ENCODE measurements at regions not wholly inside any gene's neighbourhood (a gene's known extent, or its start where the extent isn't known, plus 50 kb on each side); places are given as distances from the start of the nearest gene placed in this dataset.

DNA sequence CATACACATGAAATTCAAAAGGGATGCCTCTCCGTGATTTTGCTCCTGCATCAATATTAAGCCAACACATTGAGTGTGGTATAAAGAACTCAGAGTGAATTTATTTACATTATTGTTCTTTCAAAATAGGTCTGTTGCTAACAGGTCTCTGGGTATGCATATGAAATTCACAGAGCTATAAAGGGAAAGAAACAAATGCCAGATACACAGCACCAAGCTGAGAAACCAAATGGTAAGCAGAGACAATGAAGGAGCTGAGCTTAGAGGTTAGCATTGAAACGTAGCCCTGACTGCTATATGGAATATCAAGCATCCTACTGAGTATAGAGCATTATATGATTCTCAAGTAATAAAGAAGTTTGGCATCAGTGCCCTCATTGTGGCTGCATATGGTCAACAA lies 712.9 kb downstream of the NSUN3 start:
- no peak for DNase-seq (ENCODE audit: low read depth)
- TF ChIP-seq, protein P1, sequence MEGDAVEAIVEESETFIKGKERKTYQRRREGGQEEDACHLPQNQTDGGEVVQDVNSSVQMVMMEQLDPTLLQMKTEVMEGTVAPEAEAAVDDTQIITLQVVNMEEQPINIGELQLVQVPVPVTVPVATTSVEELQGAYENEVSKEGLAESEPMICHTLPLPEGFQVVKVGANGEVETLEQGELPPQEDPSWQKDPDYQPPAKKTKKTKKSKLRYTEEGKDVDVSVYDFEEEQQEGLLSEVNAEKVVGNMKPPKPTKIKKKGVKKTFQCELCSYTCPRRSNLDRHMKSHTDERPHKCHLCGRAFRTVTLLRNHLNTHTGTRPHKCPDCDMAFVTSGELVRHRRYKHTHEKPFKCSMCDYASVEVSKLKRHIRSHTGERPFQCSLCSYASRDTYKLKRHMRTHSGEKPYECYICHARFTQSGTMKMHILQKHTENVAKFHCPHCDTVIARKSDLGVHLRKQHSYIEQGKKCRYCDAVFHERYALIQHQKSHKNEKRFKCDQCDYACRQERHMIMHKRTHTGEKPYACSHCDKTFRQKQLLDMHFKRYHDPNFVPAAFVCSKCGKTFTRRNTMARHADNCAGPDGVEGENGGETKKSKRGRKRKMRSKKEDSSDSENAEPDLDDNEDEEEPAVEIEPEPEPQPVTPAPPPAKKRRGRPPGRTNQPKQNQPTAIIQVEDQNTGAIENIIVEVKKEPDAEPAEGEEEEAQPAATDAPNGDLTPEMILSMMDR (IDR thresholded peaks at IDR 0.05; ENCODE audit: insufficient read depth, low read depth, low read length, missing control alignments), result no peak
- no peak overlapping the region for H3K4me3 ChIP-seq (ENCODE audit: low read length)

DNA sequence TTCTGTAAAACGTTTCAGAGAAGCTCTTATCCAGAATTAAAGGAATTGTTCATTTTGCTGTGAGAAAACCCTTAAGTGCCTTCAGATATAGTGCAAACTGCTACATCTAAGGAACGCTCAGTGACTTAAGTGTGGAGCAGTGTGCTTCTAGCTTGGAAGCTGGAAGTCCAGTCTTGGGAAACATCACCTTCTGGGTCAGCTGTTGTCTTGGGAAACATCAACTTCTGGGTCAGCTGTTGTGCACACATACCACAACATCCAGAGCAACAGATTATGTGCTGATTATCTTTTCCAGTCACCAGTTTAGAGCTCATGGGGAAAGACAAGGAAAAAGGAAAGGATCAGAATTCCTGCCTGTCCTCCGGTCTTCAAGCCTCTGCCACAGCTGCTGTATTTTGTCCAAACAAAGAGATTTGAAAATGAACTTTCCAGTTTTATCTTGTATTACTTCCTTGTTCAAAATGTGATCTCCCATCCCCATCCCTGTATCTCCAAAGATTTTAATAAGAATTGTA lies 713.6 kb downstream of the NSUN3 start:
- H3K4me3 ChIP-seq (ENCODE audit: low read length), result no peak overlapping the region
- no peak for DNase-seq (ENCODE audit: low read depth)
- TF ChIP-seq, protein P1 (IDR thresholded peaks at IDR 0.05; ENCODE audit: insufficient read depth, low read depth, low read length, missing control alignments), result no peak

DNA sequence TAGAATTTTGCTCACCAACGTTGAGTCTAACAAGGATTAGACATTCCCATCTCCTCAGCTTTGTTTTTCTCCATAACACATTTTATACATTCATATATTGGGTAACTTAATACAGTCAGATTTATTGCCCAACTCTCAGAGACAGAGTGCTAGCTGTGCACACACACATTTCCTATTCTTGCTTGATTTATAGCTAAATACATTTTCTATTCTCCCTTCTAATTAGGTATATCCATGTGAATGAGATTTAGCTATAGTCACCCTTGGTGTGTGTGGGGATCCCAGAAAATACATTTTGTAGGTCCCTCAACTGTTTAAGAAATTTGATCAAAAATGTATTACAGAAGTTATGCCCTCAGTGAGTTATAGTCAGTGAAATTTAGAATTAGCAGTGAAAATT lies 715.4 kb downstream of the NSUN3 start:
- TF ChIP-seq, protein P1 (IDR thresholded peaks at IDR 0.05; ENCODE audit: insufficient read depth, low read depth, low read length, missing control alignments), result no peak
- peak; percentile 4 for DNase-seq (ENCODE audit: low read depth)
- no peak overlapping the region for H3K4me3 ChIP-seq (ENCODE audit: low read length)

DNA sequence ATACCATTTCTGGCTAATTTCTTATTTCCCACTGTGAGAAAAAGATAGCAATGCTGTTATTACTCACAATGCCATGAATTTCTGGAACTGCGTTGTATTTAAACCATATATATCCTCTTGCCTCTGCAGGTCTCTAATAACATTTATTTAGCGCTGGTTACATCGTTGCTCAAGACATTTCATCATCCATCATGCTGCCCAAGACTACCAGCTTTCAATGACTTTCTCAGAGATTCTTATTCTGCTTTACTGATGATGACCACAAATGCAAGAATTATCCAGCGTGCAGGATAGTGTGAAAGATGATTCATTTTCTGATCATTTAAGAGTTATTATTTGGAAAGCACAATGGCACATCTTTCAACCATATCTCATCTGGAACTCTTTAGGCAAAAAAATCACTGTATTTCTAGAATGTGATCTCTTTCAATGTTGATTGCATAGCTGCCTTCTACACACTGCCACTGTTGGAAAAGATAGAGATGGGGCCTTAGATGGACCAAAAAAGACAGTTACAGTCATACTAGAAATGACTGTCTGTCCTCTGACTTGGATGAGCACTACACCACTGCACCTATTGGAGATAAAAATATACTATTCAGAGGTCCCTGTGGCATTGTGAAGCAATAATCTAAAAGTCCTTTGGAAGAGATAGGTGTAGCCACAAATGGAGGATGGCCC lies 716.1 kb downstream of the NSUN3 start:
- no peak overlapping the region for H3K4me3 ChIP-seq (ENCODE audit: low read length)
- DNase-seq (ENCODE audit: low read depth), result no peak
- TF ChIP-seq, protein P1 (IDR thresholded peaks at IDR 0.05; ENCODE audit: insufficient read depth, low read depth, low read length, missing control alignments), result no peak

DNA sequence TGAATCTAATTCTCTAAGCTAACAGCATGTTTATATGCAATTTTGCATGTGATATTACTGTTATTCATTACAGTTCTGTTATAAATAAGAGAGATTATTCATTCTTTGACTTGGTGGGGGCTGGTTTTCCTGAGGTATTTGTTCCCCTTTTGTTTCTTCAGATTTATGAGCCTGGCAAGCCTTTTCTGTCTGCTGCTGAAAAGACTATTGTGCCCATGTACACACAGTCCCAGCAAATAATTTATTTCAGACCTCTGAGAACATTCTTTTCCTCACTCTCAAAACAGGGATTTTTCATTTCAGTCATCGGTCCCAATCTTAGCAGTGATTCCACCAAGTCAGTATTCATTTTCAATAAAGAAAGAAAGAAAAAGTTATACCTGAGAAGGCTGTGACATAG lies 716.8 kb downstream of the NSUN3 start:
- DNase-seq (ENCODE audit: low read depth), result no peak
- no peak overlapping the region for H3K4me3 ChIP-seq (ENCODE audit: low read length)
- TF ChIP-seq, protein P1 (IDR thresholded peaks at IDR 0.05; ENCODE audit: insufficient read depth, low read depth, low read length, missing control alignments), result no peak

DNA sequence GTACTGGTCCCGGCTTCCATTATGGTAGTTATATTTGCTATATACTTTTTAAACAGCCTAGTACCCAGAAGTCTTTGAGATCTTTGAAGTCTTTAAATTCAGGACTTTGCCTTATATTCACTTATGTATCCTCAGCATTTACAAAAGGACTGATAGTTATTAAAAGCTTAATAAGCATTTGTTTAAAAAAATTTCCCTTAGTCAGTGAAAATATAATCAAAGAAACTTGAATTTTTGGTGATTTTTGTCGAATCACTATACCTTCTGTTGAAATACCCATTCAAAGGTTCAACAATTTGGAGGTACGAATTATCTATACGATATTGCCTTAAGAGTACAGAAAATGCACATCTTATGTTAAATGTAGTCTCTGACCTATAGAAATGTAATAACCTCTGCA lies 721.4 kb downstream of the NSUN3 start:
- DNase-seq (ENCODE audit: low read depth), result no peak
- H3K4me3 ChIP-seq (ENCODE audit: low read length), result no peak overlapping the region
- TF ChIP-seq, protein P1 (IDR thresholded peaks at IDR 0.05; ENCODE audit: insufficient read depth, low read depth, low read length, missing control alignments), result no peak

DNA sequence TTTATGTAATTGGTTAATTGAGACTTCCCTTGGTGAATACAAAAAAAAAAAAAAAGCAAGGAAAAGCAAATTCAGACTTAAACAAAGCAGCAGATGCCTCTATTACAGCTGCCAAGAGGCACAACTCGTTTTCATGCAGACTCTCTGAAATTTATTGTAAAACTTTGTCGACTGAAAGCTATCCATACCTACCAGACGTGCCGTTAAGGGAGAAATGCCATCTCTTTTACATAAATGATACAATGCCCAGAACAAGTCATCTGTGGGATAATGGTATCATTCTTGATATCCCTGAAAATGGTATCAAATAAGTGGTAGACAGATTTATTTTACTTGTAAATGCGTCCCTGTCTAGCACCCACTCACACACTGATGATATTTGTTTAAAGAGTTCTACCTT lies 724.2 kb downstream of the NSUN3 start:
- TF ChIP-seq, protein P1 (IDR thresholded peaks at IDR 0.05; ENCODE audit: insufficient read depth, low read depth, low read length, missing control alignments), result no peak
- H3K4me3 ChIP-seq (ENCODE audit: low read length), result no peak overlapping the region
- no peak for DNase-seq (ENCODE audit: low read depth)

Data from epithelial cell of esophagus (primary cell).